ENCODE measurements at regions not wholly inside any gene's neighbourhood (a gene's known extent, or its start where the extent isn't known, plus 50 kb on each side); places are given as distances from the start of the nearest gene placed in this dataset.

- DNase-seq (no peak), ATAC-seq (no peak)
- H3K9me3 ChIP-seq, result no peaks in the 10 kb centered on the region
- H3K4me3 ChIP-seq, result no peak overlapping the region
- 75 to 76% methylated on average over 4 of the region's 4 CpGs for WGBS, 2 donors
- H3K27me3 ChIP-seq, result no peaks in the 10 kb centered on the region
- H3K4me1 ChIP-seq, result no peaks in the 10 kb centered on the region
- intact Hi-C loops (cut with DNase I), result no loop called here
- TF ChIP-seq POLR2A (IDR thresholded peaks at IDR 0.05), result no peak
- TF ChIP-seq, protein P1, sequence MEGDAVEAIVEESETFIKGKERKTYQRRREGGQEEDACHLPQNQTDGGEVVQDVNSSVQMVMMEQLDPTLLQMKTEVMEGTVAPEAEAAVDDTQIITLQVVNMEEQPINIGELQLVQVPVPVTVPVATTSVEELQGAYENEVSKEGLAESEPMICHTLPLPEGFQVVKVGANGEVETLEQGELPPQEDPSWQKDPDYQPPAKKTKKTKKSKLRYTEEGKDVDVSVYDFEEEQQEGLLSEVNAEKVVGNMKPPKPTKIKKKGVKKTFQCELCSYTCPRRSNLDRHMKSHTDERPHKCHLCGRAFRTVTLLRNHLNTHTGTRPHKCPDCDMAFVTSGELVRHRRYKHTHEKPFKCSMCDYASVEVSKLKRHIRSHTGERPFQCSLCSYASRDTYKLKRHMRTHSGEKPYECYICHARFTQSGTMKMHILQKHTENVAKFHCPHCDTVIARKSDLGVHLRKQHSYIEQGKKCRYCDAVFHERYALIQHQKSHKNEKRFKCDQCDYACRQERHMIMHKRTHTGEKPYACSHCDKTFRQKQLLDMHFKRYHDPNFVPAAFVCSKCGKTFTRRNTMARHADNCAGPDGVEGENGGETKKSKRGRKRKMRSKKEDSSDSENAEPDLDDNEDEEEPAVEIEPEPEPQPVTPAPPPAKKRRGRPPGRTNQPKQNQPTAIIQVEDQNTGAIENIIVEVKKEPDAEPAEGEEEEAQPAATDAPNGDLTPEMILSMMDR (IDR thresholded peaks at IDR 0.05), result no peak
- no peaks in the 10 kb centered on the region for H3K36me3 ChIP-seq (replicated peaks in 1 of 2; ENCODE audit: insufficient read depth in 1 of 2, low read depth in 2 of 2)
- no peak overlapping the region for H3K27ac ChIP-seq
Observed at GRCh38 chr9:80401243-80401642, 829.5 kb downstream of the TLE4 start.

- Histone ChIP-seq H3K4me3 (no peak overlapping the region), H3K4me1 (no peaks in the 10 kb centered on the region), H3K36me3 (replicated peaks in 1 of 2; ENCODE audit: insufficient read depth in 1 of 2, low read depth in 2 of 2) (no peaks in the 10 kb centered on the region), H3K27ac (no peak overlapping the region), H3K27me3 (no peaks in the 10 kb centered on the region), H3K9me3 (no peaks in the 10 kb centered on the region)
- no peak for DNase-seq
- no peak for ATAC-seq
- TF ChIP-seq, protein P1 (IDR thresholded peaks at IDR 0.05), result no peak
- no peak for TF ChIP-seq POLR2A (IDR thresholded peaks at IDR 0.05)
- WGBS, 2 donors, result 56 to 59% methylated on average over 3 of the region's 3 CpGs
- intact Hi-C loops (cut with DNase I), result no loop called here
Observed at GRCh38 chr9:80400624-80401230, 829.0 kb downstream of the TLE4 start.

- no peaks in the 10 kb centered on the region for H3K27me3 ChIP-seq
- no peak overlapping the region for H3K4me3 ChIP-seq
- TF ChIP-seq POLR2A (IDR thresholded peaks at IDR 0.05), result no peak
- TF ChIP-seq, protein P1 (IDR thresholded peaks at IDR 0.05), result no peak
- H3K27ac ChIP-seq, result no peak overlapping the region
- ATAC-seq, result no peak
- DNase-seq, result no peak
- intact Hi-C loops (cut with DNase I), result no loop called here
- H3K4me1 ChIP-seq, result no peaks in the 10 kb centered on the region
- 61 to 70% methylated on average over 2 of the region's 2 CpGs for WGBS, 2 donors
- H3K9me3 ChIP-seq, result no peaks in the 10 kb centered on the region
- H3K36me3 ChIP-seq (replicated peaks in 1 of 2; ENCODE audit: insufficient read depth in 1 of 2, low read depth in 2 of 2), result no peaks in the 10 kb centered on the region
Observed at GRCh38 chr9:80399606-80400005, 827.8 kb downstream of the TLE4 start.

GRCh38 chr9:80387828-80388227, 816.1 kb downstream of the TLE4 start:
- Histone ChIP-seq H3K9me3 (no peaks in the 10 kb centered on the region), H3K4me3 (no peak overlapping the region), H3K27me3 (no peaks in the 10 kb centered on the region), H3K36me3 (replicated peaks in 1 of 2; ENCODE audit: insufficient read depth in 1 of 2, low read depth in 2 of 2) (no peaks in the 10 kb centered on the region), H3K27ac (no peak overlapping the region), H3K4me1 (no peaks in the 10 kb centered on the region)
- TF ChIP-seq, protein P1 (IDR thresholded peaks at IDR 0.05), result no peak
- TF ChIP-seq POLR2A (IDR thresholded peaks at IDR 0.05), result no peak
- DNase-seq, result no peak
- intact Hi-C loops (cut with DNase I), result no loop called here
- ATAC-seq, result no peak
- 50 to 74% methylated on average over 2 of the region's 2 CpGs for WGBS, 2 donors

DNA sequence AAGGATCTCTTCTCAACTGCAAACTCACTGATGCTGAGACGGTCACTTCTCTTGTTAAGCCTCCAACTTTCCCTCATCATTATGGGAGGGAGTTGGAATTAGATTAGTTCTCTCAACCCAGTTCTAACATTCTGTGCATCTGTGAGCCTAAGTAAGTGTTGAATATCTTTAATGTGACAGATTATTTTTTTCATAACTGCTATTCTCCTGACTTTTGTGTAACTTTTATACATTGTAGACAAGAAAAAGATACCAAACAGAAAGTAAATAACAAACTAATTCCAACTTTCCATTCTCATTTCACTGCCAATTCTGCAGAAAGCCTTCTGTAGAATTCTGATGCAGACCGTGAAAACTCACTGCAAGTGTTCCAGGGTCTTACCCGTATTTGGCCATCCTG, 813.5 kb downstream of the TLE4 start:
- H3K9me3 ChIP-seq, result no peaks in the 10 kb centered on the region
- H3K4me1 ChIP-seq, result no peaks in the 10 kb centered on the region
- TF ChIP-seq POLR2A (IDR thresholded peaks at IDR 0.05), result no peak
- TF ChIP-seq, protein P1 (IDR thresholded peaks at IDR 0.05), result no peak
- no peak overlapping the region for H3K27ac ChIP-seq
- H3K36me3 ChIP-seq (replicated peaks in 1 of 2; ENCODE audit: insufficient read depth in 1 of 2, low read depth in 2 of 2), result no peaks in the 10 kb centered on the region
- ATAC-seq (no peak), DNase-seq (no peak)
- H3K27me3 ChIP-seq, result no peaks in the 10 kb centered on the region
- 51 to 61% methylated on average over 3 of the region's 3 CpGs for WGBS, 2 donors
- intact Hi-C loops (cut with DNase I), result no loop called here
- no peak overlapping the region for H3K4me3 ChIP-seq

Data from body of pancreas (tissue), 4 donors.